GM19239 (cell line): ENCODE measurements at regions not wholly inside any gene's neighbourhood (a gene's known extent, or its start where the extent isn't known, plus 50 kb on each side); places are given as distances from the start of the nearest gene placed in this dataset.

Experiments
- DNase-seq: peaks from one replicate; pipeline ENCODE4 v3.0.0; 2011; ENCODE audit warnings: low spot score; ENCODE audit not compliant: insufficient read length
- FAIRE-seq: peaks from 2 replicates; lab custom pipeline; 2011; peaks lifted over from hg19 to GRCh38; lab: Jason Lieb, UNC

DNA sequence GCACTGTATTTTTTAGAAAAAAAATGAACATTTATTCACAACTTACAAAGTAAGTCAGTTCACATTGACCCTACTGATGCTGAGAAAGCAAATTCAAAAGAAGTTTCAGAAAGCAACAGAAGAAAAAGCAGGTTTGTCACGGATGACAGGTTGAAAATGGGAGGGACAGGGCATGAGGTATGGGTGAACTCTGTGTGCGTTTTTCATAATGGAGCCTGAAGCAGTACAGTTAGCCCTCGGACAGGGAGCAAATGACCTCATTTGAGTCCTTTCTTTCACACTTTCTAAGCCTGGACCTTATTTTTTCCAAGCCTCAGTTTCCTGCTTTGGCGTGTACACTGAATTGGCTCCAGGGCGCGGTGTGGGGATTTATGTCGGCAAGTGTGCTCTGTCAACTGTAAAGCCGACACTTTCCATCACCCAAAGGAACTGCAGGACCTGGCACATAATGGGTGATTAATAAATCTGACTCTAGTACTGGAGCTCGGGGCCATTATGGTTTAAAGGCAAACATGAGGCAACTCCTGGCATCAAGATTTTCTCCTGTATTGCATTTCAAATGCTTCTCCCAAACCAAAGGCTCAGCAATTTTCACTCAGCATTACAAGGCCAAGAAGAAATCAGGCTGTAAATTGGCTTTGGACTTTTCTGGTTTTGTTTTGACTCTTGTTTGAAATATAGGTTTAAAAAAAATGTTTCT, 345.5 kb upstream of the DUSP10 start:
- no peak for DNase-seq
- FAIRE-seq = no peak

GRCh38 chr1:222084996-222085395, 343.1 kb upstream of the DUSP10 start:
- DNase-seq (no peak), FAIRE-seq (no peak)

- no peak for DNase-seq
- no peak for FAIRE-seq
Observed at GRCh38 chr1:222084048-222084447, 342.2 kb upstream of the DUSP10 start.

DNA sequence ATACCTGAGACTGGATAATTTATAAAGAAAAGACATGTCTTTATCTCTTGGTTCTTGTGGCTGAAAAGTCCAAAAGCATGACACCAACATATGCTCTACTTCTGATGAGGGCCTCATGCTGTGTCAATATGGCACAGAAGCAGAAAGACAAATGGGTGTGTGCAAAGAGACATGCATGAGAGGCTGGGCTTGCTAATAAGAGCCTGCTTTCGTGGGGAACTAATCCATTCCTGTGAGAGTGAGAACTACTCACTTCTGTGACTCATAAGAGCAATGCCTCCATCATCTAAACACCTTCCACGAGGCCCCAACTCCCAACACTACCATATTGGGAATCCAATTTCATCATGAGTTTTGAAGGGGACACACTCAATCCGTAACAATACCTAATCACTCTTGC, 340.0 kb upstream of the DUSP10 start:
- no peak for FAIRE-seq
- DNase-seq = no peak

- DNase-seq = no peak
- no peak for FAIRE-seq
Observed at GRCh38 chr1:222079566-222079965, 337.7 kb upstream of the DUSP10 start.

DNA sequence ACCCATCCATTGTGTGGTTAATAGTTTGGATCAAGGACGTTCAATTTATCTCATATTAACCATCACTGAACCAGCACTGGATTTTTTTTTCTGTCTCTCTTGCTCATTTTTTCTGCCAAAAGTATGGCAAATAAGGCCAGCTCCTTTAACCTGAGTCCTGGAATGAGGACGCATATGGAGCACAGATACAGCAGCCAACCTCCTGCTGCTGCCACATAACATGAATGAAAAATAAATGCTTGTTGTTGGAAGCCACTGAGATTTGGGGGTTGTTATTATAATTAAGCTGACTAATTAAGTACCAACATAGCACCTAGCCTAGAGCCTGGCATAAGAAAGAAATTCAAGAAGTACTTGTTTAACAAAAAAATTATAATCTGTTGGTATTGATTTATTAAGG, 335.3 kb upstream of the DUSP10 start:
- no peak for DNase-seq
- FAIRE-seq = no peak

- no peak for DNase-seq
- no peak for FAIRE-seq
Observed at GRCh38 chr1:222074317-222074716, 332.4 kb upstream of the DUSP10 start.

- FAIRE-seq (no peak), DNase-seq (no peak)
Observed at GRCh38 chr1:222073307-222073995, 331.6 kb upstream of the DUSP10 start.

DNA sequence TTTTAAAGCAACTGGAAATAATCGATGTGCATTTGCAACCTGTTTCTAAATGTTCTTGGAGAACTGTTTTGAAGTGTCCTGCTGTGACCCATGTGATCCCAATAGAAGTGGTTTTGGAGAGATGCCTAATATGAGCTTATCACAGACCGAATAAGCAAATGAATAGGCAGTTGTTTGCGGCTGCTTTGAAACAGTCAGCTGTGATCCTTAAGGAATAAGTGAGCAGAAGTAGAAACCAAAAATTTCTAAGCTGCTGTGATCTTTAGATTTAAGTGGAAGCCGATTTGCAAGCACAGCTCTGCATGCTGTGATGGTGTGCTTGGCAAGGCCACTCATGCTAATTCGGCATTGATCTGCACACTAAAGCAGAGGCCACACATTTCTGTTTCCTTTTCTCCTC, 329.5 kb upstream of the DUSP10 start:
- DNase-seq = no peak
- no peak for FAIRE-seq

- FAIRE-seq (no peak), DNase-seq (no peak)
Observed at GRCh38 chr1:222068937-222069336, 327.0 kb upstream of the DUSP10 start.

GRCh38 chr1:222068101-222068500, 326.2 kb upstream of the DUSP10 start:
- DNase-seq = no peak

GRCh38 chr1:222066539-222066938, 324.6 kb upstream of the DUSP10 start:
- no peak for FAIRE-seq

More at GRCh38 chr1:222068101-222068500, 326.2 kb upstream of the DUSP10 start:
- FAIRE-seq = no peak

DNA sequence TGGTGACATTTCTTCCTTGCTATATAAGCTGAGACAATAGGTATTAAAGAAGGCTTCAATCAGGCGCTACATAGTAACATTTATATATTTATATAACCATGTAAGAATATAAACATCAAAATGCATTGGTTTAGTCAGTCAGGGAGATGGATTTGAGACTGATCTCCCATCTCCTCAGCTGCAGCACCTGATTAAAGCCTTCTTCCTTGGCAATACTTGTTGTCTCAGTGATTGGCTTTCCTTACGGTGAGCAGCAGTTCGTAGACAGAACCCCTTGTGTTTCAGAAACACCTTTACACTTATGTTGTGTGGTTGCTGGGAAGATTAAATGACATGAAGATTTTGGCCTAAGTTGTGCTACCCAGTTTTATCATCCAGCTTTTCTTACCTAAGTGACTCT, 323.3 kb upstream of the DUSP10 start:
- FAIRE-seq (no peak), DNase-seq (no peak)

More at GRCh38 chr1:222066539-222066938, 324.6 kb upstream of the DUSP10 start:
- no peak for DNase-seq

- FAIRE-seq (no peak), DNase-seq (no peak)
Observed at GRCh38 chr1:222064388-222065211, 322.7 kb upstream of the DUSP10 start.

DNA sequence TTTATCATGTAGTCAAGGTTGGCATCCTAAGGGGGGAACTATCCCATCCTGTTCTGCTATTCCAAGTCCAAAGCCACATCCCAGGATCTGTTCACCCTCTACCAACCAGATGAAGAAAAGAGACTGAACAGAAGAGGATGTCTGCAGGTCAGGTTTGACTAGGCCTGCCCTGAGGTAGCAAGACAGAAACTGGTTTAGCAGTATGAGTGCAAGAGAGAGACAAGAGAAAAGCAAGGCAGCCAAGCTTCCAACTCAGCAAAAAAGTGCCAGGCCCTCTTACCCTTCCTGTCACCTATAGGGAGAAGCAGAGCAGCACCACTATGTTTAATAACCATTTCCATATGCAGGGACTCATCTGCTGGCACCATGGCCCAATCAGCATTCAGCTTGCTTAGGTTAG, 320.8 kb upstream of the DUSP10 start:
- FAIRE-seq (no peak), DNase-seq (no peak)

DNA sequence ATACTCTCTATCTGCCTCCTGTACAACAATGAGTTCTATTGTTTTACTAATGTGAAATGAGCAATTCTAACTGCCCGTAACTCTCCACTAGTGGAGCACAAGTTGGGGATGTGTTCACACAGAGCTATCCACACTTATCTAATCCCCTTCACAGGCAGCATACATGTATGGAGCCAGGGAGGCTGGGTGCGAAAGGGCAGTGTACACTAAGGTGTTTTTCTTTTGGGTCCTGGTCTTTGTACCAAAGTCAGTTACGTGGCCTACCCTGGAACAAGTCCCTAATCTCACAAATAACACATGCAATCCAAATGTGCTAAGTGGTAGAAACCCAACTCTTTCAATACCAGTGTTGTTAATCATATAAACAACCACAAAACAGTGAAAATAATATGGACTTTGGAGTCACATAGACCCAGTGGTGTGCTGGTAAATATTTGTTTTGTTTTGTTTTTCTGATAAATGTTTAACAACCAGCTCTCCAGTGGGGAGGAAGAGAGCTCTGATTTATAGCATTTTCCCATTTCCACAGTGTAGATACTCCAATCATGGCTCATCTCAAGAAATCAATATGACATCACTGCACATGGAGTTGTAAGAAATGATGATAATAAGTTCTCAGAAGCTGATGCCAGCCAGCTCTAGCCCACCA, 319.9 kb upstream of the DUSP10 start:
- FAIRE-seq (no peak), DNase-seq (no peak)

DNA sequence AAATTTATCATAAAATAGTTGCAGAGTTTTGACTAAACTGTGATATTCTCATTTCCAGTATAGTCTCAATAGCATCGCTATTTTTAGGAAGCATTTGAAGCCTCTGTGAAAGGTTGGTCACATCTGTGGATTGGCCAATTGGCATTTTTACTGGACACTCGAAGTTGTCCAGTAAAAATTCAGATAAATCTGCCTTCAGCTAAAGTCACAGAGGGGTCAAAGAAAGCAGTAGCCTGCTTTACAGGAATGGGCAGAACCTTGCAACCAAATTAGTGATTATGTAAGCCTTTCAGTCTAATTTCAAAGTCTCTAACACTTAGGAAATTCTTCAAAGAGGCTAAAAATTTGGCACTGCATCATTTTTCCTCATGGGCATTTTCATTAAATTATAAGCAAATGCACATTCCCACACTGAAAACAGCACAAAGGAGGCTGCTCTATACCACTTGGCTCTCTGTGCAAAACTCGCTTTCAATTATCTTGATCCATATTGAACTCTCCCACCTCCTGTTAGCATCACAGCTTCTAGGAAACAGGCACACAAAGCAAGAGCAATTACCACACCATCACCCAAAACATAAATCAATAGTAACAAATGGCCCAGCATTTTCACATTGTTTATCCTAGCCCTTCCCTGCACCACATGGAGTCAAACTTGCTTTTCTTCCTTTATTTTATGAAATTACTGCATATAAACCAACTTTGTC, 318.5 kb upstream of the DUSP10 start:
- DNase-seq (no peak), FAIRE-seq (no peak)

DNA sequence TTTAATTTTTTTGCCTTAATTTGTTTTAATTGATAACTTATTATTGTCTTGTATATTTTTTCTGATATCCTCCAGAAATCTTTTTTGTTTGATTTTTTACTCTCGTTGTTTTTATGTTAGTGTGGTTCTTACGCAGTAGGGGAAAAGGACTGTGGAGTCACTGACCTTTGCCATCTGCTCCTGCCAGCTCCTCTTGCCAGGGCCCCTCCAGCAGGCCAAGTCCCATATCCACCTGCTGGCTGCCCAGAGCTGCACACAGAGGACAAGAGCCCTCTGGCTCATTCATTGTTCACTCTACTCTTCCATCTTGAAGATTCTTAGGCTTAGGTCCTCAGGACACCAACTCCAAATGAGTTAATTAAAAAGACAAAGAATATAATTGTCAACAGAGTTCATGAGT, 316.4 kb upstream of the DUSP10 start:
- FAIRE-seq (no peak), DNase-seq (no peak)

DNA sequence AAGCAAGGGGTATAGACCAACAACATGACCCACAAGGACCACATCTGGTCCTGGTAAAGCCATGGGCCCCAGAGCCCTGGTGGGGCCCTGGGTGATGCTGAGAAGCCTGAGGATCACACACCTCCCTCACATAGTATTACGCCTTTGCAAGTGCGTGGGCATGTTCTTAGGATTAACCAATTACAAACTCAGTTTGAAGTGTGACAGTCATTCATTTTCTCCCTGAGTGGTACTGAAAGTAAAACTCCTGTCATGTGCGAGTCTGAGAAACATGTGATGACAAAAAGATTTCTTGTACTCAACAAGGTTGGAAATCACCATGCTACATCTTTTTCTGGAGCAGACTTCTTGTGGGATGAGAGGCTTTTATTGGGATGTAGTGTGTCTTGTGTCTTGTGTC, 315.3 kb upstream of the DUSP10 start:
- DNase-seq (no peak), FAIRE-seq (no peak)

GRCh38 chr1:222054416-222054815, 312.5 kb upstream of the DUSP10 start:
- DNase-seq (no peak), FAIRE-seq (no peak)
